ENCODE measurements at regions not wholly inside any gene's neighbourhood (a gene's known extent, or its start where the extent isn't known, plus 50 kb on each side); places are given as distances from the start of the nearest gene placed in this dataset.

DNA sequence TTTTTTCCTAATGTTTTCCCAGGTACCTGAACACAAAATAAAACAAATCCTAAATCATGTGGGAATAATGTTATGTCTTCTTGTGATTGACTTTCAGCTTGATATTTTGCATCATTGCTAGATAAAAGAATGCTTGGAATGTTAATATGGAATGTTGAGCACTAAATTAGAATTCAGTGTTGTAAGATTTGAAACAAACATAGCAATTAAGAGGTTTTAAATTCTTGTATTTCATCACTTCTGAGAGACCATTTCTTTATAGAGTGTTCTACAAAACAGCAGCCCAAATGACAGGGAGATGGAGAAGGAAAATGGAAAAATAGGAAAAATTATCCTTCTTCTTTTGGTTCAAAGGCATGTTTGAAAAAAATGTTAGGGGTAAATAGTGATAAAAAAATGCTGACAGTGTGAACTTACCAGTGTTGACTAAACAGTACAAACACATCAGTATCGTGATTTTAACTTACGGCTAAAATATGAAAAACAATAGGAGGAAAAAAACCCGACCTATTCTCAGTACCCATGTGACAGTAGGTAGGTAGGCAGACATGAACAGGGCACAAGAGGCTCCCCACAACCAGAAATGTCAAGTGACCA is 102.6 kb upstream of the PDE5A start:
- H3K4me3 ChIP-seq (ENCODE audit: low read depth, low read length), result no peak overlapping the region
- TF ChIP-seq, protein P1, sequence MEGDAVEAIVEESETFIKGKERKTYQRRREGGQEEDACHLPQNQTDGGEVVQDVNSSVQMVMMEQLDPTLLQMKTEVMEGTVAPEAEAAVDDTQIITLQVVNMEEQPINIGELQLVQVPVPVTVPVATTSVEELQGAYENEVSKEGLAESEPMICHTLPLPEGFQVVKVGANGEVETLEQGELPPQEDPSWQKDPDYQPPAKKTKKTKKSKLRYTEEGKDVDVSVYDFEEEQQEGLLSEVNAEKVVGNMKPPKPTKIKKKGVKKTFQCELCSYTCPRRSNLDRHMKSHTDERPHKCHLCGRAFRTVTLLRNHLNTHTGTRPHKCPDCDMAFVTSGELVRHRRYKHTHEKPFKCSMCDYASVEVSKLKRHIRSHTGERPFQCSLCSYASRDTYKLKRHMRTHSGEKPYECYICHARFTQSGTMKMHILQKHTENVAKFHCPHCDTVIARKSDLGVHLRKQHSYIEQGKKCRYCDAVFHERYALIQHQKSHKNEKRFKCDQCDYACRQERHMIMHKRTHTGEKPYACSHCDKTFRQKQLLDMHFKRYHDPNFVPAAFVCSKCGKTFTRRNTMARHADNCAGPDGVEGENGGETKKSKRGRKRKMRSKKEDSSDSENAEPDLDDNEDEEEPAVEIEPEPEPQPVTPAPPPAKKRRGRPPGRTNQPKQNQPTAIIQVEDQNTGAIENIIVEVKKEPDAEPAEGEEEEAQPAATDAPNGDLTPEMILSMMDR (IDR thresholded peaks at IDR 0.05; ENCODE audit: low read depth, low read length), result no peak

DNA sequence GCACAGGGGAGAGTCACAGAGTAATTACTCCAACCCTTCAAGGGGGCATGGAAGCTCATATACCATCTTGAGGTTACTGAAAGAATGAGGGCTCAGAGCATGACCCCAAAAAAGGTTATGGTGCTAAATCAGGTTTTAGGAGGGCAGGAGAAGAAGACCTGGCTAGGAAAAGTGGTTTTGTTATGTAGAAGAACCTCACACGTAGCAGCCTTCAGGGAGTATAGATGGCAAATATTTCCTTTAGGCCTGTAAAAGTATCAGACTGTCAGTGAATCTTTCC is 102.0 kb upstream of the PDE5A start:
- TF ChIP-seq, protein P1 (IDR thresholded peaks at IDR 0.05; ENCODE audit: low read depth, low read length), result no peak
- H3K4me3 ChIP-seq (ENCODE audit: low read depth, low read length), result no peak overlapping the region

DNA sequence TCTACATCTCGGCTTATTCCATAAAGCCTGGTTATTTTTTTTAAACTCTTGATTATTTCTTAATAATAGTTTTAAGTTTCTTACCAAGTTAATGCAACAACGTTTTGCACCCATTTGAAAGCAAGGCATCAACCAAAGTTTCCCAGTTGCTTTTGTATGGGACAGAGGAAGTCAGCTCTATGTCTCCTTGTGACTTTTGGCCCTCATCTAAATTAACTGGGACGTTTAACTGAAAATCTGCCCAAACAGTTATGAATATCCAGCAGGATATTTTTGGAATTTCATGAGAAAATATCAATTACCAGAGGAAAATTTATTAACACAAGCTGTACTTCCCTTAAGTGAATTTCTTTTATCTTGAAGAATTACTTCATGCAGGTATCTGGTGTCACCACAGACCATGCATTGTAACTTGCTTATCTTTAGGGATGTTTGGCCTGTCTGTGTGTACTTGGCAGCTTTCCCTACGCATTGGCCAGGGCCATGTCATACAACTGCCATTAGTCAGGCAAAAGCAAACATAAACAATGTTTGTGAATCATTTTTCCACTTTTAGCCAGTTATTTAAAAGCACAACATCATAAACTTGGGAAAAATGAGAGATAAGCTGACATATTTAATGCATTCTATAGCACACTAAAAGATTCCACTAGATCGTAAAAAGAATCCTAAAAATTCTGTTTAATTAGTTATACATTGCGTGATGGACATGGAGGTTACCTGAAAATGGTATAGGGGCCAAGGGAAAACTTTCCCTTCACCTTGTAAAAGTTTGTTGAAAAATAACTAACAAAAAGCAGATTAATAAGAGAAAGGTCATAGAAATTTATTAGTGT is 101.4 kb upstream of the PDE5A start:
- TF ChIP-seq, protein P1 (IDR thresholded peaks at IDR 0.05; ENCODE audit: low read depth, low read length), result no peak
- H3K4me3 ChIP-seq (ENCODE audit: low read depth, low read length), result no peak overlapping the region

DNA sequence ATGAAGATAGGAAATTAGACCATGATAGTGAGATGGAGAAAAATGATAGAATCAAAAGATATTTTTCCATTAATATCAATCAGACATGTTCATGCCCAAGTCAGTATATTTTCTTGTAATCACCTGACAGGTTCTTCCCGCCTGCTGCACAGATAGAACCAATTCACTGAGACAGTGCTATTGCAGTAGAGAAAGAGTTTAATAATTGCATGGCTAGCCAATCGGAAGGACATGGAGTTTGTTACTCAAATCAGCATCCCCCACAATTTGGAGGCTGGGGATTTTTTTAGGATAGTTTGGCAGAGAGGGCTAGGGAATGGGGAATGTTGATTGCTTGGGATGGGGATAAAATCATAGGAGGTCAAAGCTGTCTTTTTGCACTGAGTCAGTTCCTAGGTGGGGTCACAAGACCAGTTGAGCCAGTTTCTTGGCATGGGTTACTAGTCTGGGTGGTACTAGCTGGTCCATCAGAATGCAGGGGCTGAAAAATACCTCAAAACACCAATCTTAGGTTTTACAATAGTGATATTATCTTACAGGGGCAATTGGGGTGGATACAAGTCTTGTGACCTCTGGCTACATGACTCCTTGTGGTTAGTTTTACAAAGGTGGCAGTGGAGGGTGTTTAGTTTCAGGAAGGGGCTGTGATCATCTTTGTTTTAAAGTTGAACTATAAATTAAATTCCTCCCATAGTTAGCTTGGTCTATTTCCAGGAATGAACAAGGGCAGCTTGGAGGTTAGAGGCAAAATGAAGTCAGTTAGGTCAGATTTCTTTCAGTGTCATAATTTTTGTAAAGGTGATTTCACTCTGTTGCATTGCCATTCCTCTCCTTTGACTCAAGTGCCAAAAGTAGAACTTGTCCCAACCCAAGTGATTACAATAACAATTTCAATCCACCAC is 100.3 kb upstream of the PDE5A start:
- no peak overlapping the region for H3K4me3 ChIP-seq (ENCODE audit: low read depth, low read length)
- TF ChIP-seq, protein P1 (IDR thresholded peaks at IDR 0.05; ENCODE audit: low read depth, low read length), result no peak

DNA sequence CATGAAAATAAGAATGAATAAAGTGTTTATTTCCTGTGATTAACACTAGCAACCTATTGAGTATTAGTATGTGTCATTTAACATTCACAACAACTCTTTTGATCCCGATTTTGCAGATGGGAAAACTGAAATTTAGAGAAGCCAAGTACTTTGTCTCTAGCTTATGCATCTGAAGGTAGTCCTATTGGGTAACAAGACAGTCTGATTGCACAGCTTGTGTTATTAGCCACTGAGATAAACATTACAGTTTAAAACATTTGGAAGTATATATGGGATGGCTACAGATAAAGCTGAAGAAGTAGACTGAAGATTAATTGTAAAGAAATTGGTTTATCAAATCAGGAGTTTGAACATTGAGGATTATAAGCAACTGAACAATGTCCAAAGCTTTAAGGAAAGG is 99.6 kb upstream of the PDE5A start:
- TF ChIP-seq, protein P1 (IDR thresholded peaks at IDR 0.05; ENCODE audit: low read depth, low read length), result no peak
- no peak overlapping the region for H3K4me3 ChIP-seq (ENCODE audit: low read depth, low read length)

DNA sequence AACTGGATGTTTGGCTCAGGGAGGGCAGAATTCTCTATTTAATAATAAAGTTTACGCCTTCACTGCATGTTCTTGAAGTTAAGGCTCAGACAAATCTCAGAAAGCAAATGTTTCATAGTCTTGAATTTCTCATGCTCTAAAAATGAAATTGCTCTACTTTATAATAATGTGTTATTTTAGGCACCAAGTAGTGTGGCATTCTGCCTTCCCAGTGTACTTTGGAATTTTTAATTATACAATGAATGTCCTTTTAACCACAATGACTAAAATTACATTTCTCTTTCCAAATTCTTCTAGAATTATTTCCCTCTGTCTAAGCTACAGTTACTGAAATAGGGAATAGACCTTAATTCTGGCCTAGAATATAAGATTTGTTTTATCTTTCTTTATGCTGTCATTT is 97.9 kb upstream of the PDE5A start:
- TF ChIP-seq, protein P1 (IDR thresholded peaks at IDR 0.05; ENCODE audit: low read depth, low read length), result no peak
- H3K4me3 ChIP-seq (ENCODE audit: low read depth, low read length), result no peak overlapping the region

All from WI38 (cell line).